PC-9 (cell line): ENCODE measurements at regions not wholly inside any gene's neighbourhood (a gene's known extent, or its start where the extent isn't known, plus 50 kb on each side); places are given as distances from the start of the nearest gene placed in this dataset.

ENCODE experiments used
- BruUV-seq: library from RNA; stranded (reverse); fragments of 400-500 nt; replicated peaks from 2 replicates; lab custom pipeline; 2021; lab: Mats Ljungman, UMichigan
- CTCF ChIA-PET: fragments of 300-600 bp; sonication (Branson Sonifier 250); formaldehyde crosslinking; loops from one replicate; lab custom pipeline; 2022; ENCODE audit warnings: antibody characterized with exemption; lab: Charles Lee
- POLR2A ChIA-PET: fragments of 300-600 bp; sonication (Branson Sonifier 250); formaldehyde crosslinking; loops from one replicate; lab custom pipeline; 2022; ENCODE audit warnings: antibody characterized with exemption; ENCODE audit not compliant: unreplicated experiment; lab: Charles Lee
- DNase-seq, 2 experiments: peaks; one replicate each; pipeline versions ENCODE4 v3.0.0 to v3.0.0-alpha.2; 2015 to 2022; ENCODE audit warnings: mixed read lengths in 1 of 2
- H2AFZ ChIP-seq: fragments of 200-600 bp; sonication (generic); 2 replicates; pipeline ENCODE4 v1.8.1; 2017; ENCODE audit warnings: antibody characterized with exemption
- H3F3A ChIP-seq: fragments of 200-600 bp; sonication (generic); 2 replicates; pipeline ENCODE4 v1.8.1; 2017; ENCODE audit warnings: antibody characterized with exemption, mild to moderate bottlenecking, low read depth; ENCODE audit not compliant: insufficient read depth
- H3K27ac ChIP-seq: fragments of 200-600 bp; sonication (generic); 2 replicates; pipeline ENCODE4 v1.6.1; 2016; ENCODE audit warnings: mixed run types
- H3K27me3 ChIP-seq: fragments of 200-600 bp; sonication (generic); 2 replicates; pipeline ENCODE4 v1.6.1; 2016; ENCODE audit warnings: low read depth, mixed run types; ENCODE audit not compliant: insufficient read depth
- H3K36me3 ChIP-seq: fragments of 200-600 bp; sonication (generic); 2 replicates; pipeline ENCODE4 v1.6.1; 2016; ENCODE audit warnings: low read depth, mixed run types
- H3K4me1 ChIP-seq: fragments of 200-600 bp; sonication (generic); replicated peaks from 2 replicates; pipeline ENCODE4 v1.6.1; 2016; ENCODE audit warnings: mixed run types; ENCODE audit not compliant: insufficient read depth
- H3K4me2 ChIP-seq: fragments of 200-600 bp; sonication (generic); 2 replicates; pipeline ENCODE4 v1.6.1; 2017; ENCODE audit warnings: mixed run types
- H3K4me3 ChIP-seq: fragments of 200-600 bp; sonication (generic); 2 replicates; pipeline ENCODE4 v1.6.1; 2016; ENCODE audit warnings: mixed run types
- H3K79me2 ChIP-seq: fragments of 200-600 bp; sonication (generic); 2 replicates; pipeline ENCODE4 v1.6.1; 2017; ENCODE audit warnings: low read depth, mixed run types
- H3K9me2 ChIP-seq: fragments of 200-600 bp; sonication (generic); 2 replicates; pipeline ENCODE4 v1.8.1; 2017; ENCODE audit warnings: mild to moderate bottlenecking; ENCODE audit not compliant: insufficient read depth
- H3K9me3 ChIP-seq: fragments of 200-600 bp; sonication (generic); 2 replicates; pipeline ENCODE4 v1.8.1; 2016; ENCODE audit warnings: low read depth; ENCODE audit not compliant: insufficient read depth
- H4K20me1 ChIP-seq: fragments of 200-600 bp; sonication (generic); 2 replicates; pipeline ENCODE4 v1.8.1; 2017; ENCODE audit not compliant: insufficient read depth
- EZH2 ChIP-seq: fragments of 200-600 bp; sonication (generic); IDR thresholded peaks from 2 replicates; pipeline ENCODE4 v1.8.0; 2017; ENCODE audit warnings: antibody characterized with exemption, low read depth
- intact Hi-C: fragments of 100-400 bp; cut with micrococcal nuclease; formaldehyde crosslinking; loops from one replicate; pipeline ENCODE4 v1.10.0; 2022; ENCODE audit not compliant: unreplicated experiment
- TF ChIP-seq, protein P1 (sequence below): fragments of 200-600 bp; sonication (generic); conservative IDR thresholded peaks from 2 replicates; pipeline ENCODE4 v1.6.1; 2017; ENCODE audit warnings: mixed run types, antibody characterized with exemption, mild to moderate bottlenecking, moderate library complexity

DNA sequence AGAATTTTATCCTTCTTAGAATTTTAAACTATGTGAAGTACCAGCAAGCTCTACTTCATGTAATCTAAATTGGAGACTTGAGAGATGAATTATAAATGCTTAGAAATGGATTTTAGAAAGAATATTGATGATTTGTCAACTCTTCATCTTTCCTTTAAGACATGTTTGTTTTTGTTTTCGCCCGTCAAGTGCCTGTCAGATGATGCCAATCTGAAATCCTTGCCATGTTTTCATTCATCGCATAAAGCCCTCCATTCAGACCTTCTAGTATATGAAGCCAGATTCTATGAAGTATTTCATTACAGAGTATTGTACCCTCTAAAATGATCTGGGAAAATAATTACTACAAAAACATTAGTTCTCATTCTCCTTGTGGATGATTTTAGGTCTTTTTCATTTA, 223.2 kb upstream of the SOX2 start:
- ChIA-PET POLR2A (no interaction called here), CTCF (no interaction called here)
- no peaks in the 10 kb centered on the region for H3F3A ChIP-seq
- H2AFZ ChIP-seq: no peak overlapping the region
- no TSS peak for BruUV-seq
- TF ChIP-seq EZH2: no peak
- TF ChIP-seq, protein P1, sequence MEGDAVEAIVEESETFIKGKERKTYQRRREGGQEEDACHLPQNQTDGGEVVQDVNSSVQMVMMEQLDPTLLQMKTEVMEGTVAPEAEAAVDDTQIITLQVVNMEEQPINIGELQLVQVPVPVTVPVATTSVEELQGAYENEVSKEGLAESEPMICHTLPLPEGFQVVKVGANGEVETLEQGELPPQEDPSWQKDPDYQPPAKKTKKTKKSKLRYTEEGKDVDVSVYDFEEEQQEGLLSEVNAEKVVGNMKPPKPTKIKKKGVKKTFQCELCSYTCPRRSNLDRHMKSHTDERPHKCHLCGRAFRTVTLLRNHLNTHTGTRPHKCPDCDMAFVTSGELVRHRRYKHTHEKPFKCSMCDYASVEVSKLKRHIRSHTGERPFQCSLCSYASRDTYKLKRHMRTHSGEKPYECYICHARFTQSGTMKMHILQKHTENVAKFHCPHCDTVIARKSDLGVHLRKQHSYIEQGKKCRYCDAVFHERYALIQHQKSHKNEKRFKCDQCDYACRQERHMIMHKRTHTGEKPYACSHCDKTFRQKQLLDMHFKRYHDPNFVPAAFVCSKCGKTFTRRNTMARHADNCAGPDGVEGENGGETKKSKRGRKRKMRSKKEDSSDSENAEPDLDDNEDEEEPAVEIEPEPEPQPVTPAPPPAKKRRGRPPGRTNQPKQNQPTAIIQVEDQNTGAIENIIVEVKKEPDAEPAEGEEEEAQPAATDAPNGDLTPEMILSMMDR: no peak
- H3K79me2 ChIP-seq: no peaks in the 10 kb centered on the region
- DNase-seq: no peak
- intact Hi-C loops: no loop called here
- H3K27me3 ChIP-seq: no peaks in the 10 kb centered on the region
- no peak overlapping the region for H3K4me2 ChIP-seq
- H4K20me1 ChIP-seq: no peaks in the 10 kb centered on the region
- no peaks in the 10 kb centered on the region for H3K36me3 ChIP-seq
- no peaks in the 10 kb centered on the region for H3K4me1 ChIP-seq
- no peak overlapping the region for H3K4me3 ChIP-seq
- H3K9me2 ChIP-seq: no peaks in the 10 kb centered on the region
- H3K9me3 ChIP-seq: no peaks in the 10 kb centered on the region
- H3K27ac ChIP-seq: no peak overlapping the region

DNA sequence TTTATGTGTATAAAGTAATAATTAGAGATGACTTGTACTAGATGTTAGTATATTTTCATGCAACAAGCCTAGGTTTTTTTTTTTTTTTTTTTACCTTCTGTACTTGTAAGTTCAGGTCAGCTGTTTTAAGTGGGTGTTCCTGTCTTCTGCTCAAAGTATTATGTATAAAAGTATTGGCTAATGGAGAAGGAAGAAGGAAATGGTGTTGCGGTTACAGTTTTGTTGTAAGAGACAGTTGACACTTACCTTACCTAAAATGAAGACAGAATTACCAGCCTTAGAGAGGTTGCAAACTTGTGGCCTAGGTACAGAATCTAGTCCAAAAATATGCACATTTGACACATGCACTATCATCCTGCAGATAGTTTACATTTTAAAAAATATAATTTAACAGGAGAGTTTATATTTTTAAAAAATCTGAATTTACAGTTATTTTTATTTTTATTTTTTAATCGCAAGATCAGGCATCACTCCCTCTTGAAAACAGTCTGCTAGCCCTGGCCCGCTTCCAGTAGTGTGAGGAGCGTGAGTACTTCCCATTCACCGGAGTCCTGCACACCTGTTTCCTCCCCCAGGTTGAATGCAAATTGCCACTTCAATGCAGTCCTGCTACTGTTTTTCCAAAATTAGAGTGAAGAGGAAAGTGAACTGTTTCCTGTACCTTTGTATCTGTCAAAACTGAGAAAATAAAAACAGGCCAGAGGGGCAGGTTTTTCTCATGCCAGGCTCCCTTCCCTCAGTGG, 224.3 kb upstream of the SOX2 start:
- H3K27ac ChIP-seq: no peak overlapping the region
- TF ChIP-seq EZH2: no peak
- TF ChIP-seq, protein P1: no peak
- no peaks in the 10 kb centered on the region for H3K9me2 ChIP-seq
- no peaks in the 10 kb centered on the region for H3K27me3 ChIP-seq
- no peaks in the 10 kb centered on the region for H3F3A ChIP-seq
- H3K4me3 ChIP-seq: no peak overlapping the region
- POLR2A ChIA-PET: no interaction called here
- no peaks in the 10 kb centered on the region for H4K20me1 ChIP-seq
- no peaks in the 10 kb centered on the region for H3K4me1 ChIP-seq
- no peak overlapping the region for H3K4me2 ChIP-seq
- no peak for DNase-seq
- BruUV-seq: no TSS peak
- H3K36me3 ChIP-seq: no peaks in the 10 kb centered on the region
- H3K9me3 ChIP-seq: no peaks in the 10 kb centered on the region
- no peak overlapping the region for H2AFZ ChIP-seq
- CTCF ChIA-PET: no interaction called here
- intact Hi-C loops: no loop called here
- H3K79me2 ChIP-seq: no peaks in the 10 kb centered on the region

DNA sequence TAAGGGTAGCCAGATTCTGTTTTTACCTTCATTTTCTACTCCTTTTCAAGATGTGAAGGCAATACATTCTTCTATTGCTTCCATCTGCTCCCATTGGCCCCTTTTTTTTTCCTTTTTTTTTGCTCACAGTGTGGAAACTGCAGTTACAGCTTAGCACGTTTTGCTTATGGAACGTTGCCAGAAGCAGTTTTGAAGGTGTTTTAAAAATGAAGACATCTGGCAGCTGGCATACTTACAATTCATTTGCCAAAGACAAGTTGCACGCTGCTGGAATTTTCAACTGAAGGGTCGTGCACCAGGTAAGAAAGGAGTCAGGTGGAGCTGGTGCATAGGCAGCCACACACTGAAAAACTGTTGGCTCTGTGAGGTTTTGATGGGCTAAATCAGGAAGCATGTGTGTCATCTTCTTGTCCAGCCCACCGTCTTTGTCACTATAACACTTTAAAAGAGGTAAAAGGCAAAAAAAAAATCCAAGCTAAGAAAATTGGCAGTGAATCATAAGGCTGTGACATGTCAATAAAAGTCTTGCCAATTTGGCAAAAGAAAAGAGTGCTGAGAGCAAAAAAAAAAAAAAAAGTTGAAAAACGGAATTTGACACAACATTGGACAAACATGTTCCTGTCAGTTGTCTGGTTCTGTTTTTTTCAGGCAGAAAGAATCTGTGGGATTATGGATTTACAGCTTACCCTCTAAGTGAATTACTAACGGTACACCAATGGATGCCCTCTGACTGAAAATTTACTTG, 225.4 kb upstream of the SOX2 start:
- H3K4me2 ChIP-seq: no peak overlapping the region
- no peaks in the 10 kb centered on the region for H3K36me3 ChIP-seq
- H3K79me2 ChIP-seq: no peaks in the 10 kb centered on the region
- H3K9me2 ChIP-seq: no peaks in the 10 kb centered on the region
- POLR2A ChIA-PET: no interaction called here
- H3K4me1 ChIP-seq: no peaks in the 10 kb centered on the region
- no peaks in the 10 kb centered on the region for H3K9me3 ChIP-seq
- BruUV-seq: no TSS peak
- H3K27me3 ChIP-seq: no peaks in the 10 kb centered on the region
- CTCF ChIA-PET: no interaction called here
- H4K20me1 ChIP-seq: no peaks in the 10 kb centered on the region
- intact Hi-C loops: no loop called here
- no peak for DNase-seq
- TF ChIP-seq, protein P1: no peak
- no peak for TF ChIP-seq EZH2
- H3K27ac ChIP-seq: no peak overlapping the region
- H3K4me3 ChIP-seq: no peak overlapping the region
- H2AFZ ChIP-seq: no peak overlapping the region
- H3F3A ChIP-seq: no peaks in the 10 kb centered on the region
